Breast epithelium (tissue), 4 donors: ENCODE measurements at regions not wholly inside any gene's neighbourhood (a gene's known extent, or its start where the extent isn't known, plus 50 kb on each side); places are given as distances from the start of the nearest gene placed in this dataset.

Experiments used
- DNase-seq, 2 donors: peaks; one replicate each; pipeline ENCODE4 v3.0.0-alpha.2; 2019; ENCODE audit warnings: low spot score in 2 of 2
- H3K27ac ChIP-seq, 2 donors: fragments of 200-600 bp; sonication (generic) in 1 of 2; one replicate each; pipeline ENCODE4 v1.5.1; 2016 to 2019; ENCODE audit warnings: mild to moderate bottlenecking in 1 of 2
- H3K27me3 ChIP-seq, 2 donors: fragments of 200-600 bp; sonication (generic) in 1 of 2; one replicate each; pipeline versions ENCODE4 v1.5.1 to v1.6.0; 2017 to 2019; ENCODE audit warnings: control low read depth in 1 of 2, mild to moderate bottlenecking in 1 of 2
- H3K36me3 ChIP-seq: fragments of 200-600 bp; one replicate; pipeline ENCODE4 v1.5.1; 2019
- H3K4me1 ChIP-seq, 2 donors: fragments of 200-600 bp; sonication (generic); one replicate each; pipeline ENCODE4 v1.5.1; 2016 to 2019; ENCODE audit warnings: control low read depth in 1 of 2
- H3K4me3 ChIP-seq, 3 donors: fragments of 200-600 bp; sonication (generic); 1 replicate in 2 of 3; 2 replicates in 1 of 3; pipeline ENCODE4 v1.5.1; 2016 to 2019; ENCODE audit warnings: mild to moderate bottlenecking in 3 of 3, moderate library complexity in 2 of 3
- H3K9me3 ChIP-seq, 2 donors: fragments of 200-600 bp; sonication (generic) in 1 of 2; one replicate each; pipeline ENCODE4 v1.5.1; 2016 to 2019; ENCODE audit warnings: control low read depth in 1 of 2
- CTCF ChIP-seq, 3 donors: fragments of 450-650 bp; IDR thresholded peaks; one replicate each; pipeline ENCODE4 v1.5.1; 2016 to 2017; ENCODE audit warnings: antibody characterized with exemption in 3 of 3, mild to moderate bottlenecking in 3 of 3, moderate library complexity in 3 of 3
- POLR2A ChIP-seq: fragments of 450-650 bp; IDR thresholded peaks from one replicate; pipeline ENCODE4 v1.6.1; 2016; ENCODE audit warnings: antibody characterized with exemption, mild to moderate bottlenecking, moderate library complexity
- POLR2AphosphoS5 ChIP-seq, 3 donors: sonication (generic); formaldehyde crosslinking; IDR thresholded peaks; one replicate each; pipeline ENCODE4 v1.6.1; 2017; ENCODE audit warnings: antibody characterized with exemption in 3 of 3
- intact Hi-C: fragments of 100-400 bp; cut with DNase I; formaldehyde crosslinking; loops from one replicate; pipeline ENCODE4 v1.15.1; 2023; ENCODE audit warnings: low total_unique reads

DNA sequence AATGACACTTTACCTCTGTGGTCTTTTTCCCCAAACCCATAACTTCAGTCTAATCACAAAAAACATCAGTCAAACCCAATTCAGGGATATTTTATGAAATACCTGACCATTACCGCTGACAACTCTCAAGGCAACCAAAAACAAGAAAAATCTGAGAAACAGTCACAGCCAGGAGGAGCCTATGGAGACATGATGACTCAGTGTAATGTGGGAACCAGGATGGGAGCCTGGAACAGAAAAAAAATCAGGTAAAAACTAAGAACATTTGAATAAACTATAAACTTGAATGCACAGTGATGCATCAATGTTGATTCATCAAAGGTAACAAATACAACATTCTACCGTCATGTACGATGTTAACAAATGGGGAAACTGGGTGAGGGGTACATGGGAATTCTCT lies 84.1 kb upstream of the TSHZ2 start:
- H3K36me3 ChIP-seq = no peaks in the 10 kb centered on the region
- H3K27ac ChIP-seq = no peak overlapping the region
- no peaks in the 10 kb centered on the region for H3K4me1 ChIP-seq
- no peak overlapping the region for H3K4me3 ChIP-seq
- intact Hi-C loops = no loop called here
- no peaks in the 10 kb centered on the region for H3K27me3 ChIP-seq
- H3K9me3 ChIP-seq = no peaks in the 10 kb centered on the region
- TF ChIP-seq CTCF (IDR thresholded peaks at IDR 0.05) (no peak), POLR2AphosphoS5 (IDR thresholded peaks at IDR 0.05) (no peak), POLR2A (no peak)
- no peak for DNase-seq

- intact Hi-C loops = no loop called here
- Histone ChIP-seq H3K27me3 (no peaks in the 10 kb centered on the region), H3K27ac (no peak overlapping the region), H3K4me3 (no peak overlapping the region), H3K4me1 (peaks cover 0 to 4% of the 10 kb centered on the region in 2 donors), H3K9me3 (no peaks in the 10 kb centered on the region), H3K36me3 (no peaks in the 10 kb centered on the region)
- DNase-seq = no peak
- TF ChIP-seq CTCF (IDR thresholded peaks at IDR 0.05) (no peak), POLR2AphosphoS5 (IDR thresholded peaks at IDR 0.05) (no peak), POLR2A (no peak)
These were observed 91.2 kb upstream of the TSHZ2 start for GRCh38 chr20:52880997-52881396.

DNA sequence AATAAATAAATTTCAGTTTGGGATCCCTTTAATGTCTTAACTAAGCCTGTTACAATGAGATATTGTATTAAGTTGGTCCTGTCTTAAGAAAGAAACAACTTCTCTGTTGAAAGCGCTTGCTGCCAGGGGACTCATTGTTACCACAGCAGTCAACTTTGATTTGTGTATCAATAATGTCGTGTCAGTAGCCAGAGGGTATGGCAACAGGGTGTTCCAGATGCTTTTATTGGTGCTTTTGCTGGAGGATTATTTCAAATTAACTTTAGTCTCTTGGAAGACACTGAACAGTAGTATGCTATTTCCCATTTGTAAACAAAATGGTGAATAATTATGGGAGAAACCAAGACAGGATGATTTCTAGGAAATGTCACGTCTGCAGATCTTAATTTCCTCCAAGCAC lies 91.9 kb upstream of the TSHZ2 start:
- H3K4me1 ChIP-seq = peaks cover 0 to 4% of the 10 kb centered on the region in 2 donors
- H3K9me3 ChIP-seq = no peaks in the 10 kb centered on the region
- TF ChIP-seq CTCF (IDR thresholded peaks at IDR 0.05) (no peak), POLR2A (no peak), POLR2AphosphoS5 (IDR thresholded peaks at IDR 0.05) (no peak)
- H3K4me3 ChIP-seq = no peak overlapping the region
- no peak for DNase-seq
- H3K27me3 ChIP-seq = no peaks in the 10 kb centered on the region
- no peak overlapping the region for H3K27ac ChIP-seq
- intact Hi-C loops = no loop called here
- no peaks in the 10 kb centered on the region for H3K36me3 ChIP-seq

DNA sequence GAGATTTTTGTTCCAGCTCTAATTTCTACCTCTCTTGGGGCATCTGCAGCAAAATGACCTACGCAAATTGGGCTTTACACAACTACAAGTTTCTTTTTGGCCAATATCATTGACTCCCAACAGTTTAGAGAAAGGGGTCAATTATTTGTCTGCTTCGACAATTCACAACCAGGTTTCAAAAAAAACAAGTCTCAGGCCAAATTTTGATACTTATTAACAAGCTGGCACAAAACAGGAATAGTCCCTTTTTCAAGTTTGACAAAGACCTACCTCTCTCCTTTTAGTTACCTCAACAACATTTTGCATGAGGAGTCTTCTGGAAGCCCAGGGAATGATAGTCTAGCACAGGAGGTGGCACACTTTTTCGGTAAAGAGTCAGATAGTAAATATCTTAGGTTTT lies 97.9 kb upstream of the TSHZ2 start:
- no peaks in the 10 kb centered on the region for H3K9me3 ChIP-seq
- H3K4me1 ChIP-seq = no peaks in the 10 kb centered on the region
- H3K27ac ChIP-seq = no peak overlapping the region
- TF ChIP-seq POLR2AphosphoS5 (IDR thresholded peaks at IDR 0.05) (no peak), POLR2A (no peak)
- no peak overlapping the region for H3K4me3 ChIP-seq
- intact Hi-C loops = no loop called here
- no peaks in the 10 kb centered on the region for H3K27me3 ChIP-seq
- DNase-seq = no peak
- H3K36me3 ChIP-seq = no peaks in the 10 kb centered on the region

DNA sequence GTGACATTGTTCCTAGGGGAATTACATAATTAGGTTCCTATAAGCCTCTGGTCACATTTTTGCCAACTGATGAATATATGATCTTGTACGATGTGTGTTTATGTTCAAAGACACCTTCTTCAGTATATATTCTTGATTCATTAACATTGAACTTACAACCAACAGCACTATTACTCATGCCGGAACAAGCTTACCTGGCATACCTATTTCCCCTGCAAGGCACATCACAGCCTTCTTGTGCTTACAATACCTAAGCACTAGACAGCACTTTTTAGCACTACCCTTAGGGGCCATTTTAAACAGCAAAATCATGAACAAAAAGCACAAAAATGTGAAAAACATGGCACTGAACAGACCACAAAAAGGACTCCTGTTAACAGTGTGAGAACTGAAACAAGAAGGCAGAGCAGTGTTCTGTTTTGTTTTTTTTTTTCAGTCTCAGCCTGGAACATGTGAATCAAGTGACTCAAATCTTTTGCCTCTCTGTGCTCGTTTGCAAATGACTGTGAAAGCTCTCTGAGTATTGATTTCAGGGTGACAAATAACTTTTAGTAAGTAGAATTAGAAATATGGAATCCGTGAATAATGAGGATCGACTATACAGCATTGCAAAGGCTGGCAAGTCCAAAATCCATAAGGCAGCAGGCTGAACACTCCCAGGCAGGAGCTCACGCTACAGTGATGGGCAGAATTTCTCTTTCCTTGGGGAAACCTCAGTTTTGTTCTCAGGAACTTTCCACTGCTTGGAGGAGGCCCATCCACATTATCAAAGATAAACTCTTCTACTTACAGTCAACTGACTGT lies 102.3 kb upstream of the TSHZ2 start:
- Histone ChIP-seq H3K4me3 (no peak overlapping the region), H3K27me3 (no peaks in the 10 kb centered on the region), H3K36me3 (no peaks in the 10 kb centered on the region), H3K4me1 (no peaks in the 10 kb centered on the region), H3K9me3 (no peaks in the 10 kb centered on the region), H3K27ac (no peak overlapping the region)
- TF ChIP-seq POLR2AphosphoS5 (IDR thresholded peaks at IDR 0.05) = no peak
- no peak for TF ChIP-seq POLR2A
- TF ChIP-seq CTCF (IDR thresholded peaks at IDR 0.05) = no peak
- no peak for DNase-seq
- intact Hi-C loops = no loop called here
